ENCODE measurements at regions not wholly inside any gene's neighbourhood (a gene's known extent, or its start where the extent isn't known, plus 50 kb on each side); places are given as distances from the start of the nearest gene placed in this dataset.

- no peaks in the 10 kb centered on the region for H3K4me1 ChIP-seq (ENCODE audit: control insufficient read depth, insufficient read depth, low read length)
- POLR2A ChIA-PET: no interaction called here
- H3K9me3 ChIP-seq (ENCODE audit: control insufficient read depth, insufficient read depth, low read depth, low read length): no peaks in the 10 kb centered on the region
- DNase-seq (ENCODE audit: low read depth, low spot score): no peak
- H3K27ac ChIP-seq (ENCODE audit: low read length): no peak overlapping the region
- CTCF ChIA-PET: no interaction called here
- intact Hi-C loops (cut with micrococcal nuclease; ENCODE audit: unreplicated experiment): no loop called here
- H3K36me3 ChIP-seq (ENCODE audit: control insufficient read depth, insufficient read depth, low read length): no peaks in the 10 kb centered on the region
- TF ChIP-seq TCF7L2 (IDR thresholded peaks at IDR 0.05; ENCODE audit: low read depth, low read length): no peak
- TF ChIP-seq, protein P1, sequence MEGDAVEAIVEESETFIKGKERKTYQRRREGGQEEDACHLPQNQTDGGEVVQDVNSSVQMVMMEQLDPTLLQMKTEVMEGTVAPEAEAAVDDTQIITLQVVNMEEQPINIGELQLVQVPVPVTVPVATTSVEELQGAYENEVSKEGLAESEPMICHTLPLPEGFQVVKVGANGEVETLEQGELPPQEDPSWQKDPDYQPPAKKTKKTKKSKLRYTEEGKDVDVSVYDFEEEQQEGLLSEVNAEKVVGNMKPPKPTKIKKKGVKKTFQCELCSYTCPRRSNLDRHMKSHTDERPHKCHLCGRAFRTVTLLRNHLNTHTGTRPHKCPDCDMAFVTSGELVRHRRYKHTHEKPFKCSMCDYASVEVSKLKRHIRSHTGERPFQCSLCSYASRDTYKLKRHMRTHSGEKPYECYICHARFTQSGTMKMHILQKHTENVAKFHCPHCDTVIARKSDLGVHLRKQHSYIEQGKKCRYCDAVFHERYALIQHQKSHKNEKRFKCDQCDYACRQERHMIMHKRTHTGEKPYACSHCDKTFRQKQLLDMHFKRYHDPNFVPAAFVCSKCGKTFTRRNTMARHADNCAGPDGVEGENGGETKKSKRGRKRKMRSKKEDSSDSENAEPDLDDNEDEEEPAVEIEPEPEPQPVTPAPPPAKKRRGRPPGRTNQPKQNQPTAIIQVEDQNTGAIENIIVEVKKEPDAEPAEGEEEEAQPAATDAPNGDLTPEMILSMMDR (IDR thresholded peaks at IDR 0.05): no peak
- H3K27me3 ChIP-seq (ENCODE audit: control insufficient read depth, insufficient read depth, low read length): no peaks in the 10 kb centered on the region
- no TSS peak for BruUV-seq (replicated peaks)
- no peak overlapping the region for H3K4me3 ChIP-seq (ENCODE audit: low read depth in 2 of 2, low read length in 2 of 2)
- in situ Hi-C loops (cut with HindIII; ENCODE audit: low pct_unique_long_range_greater_than_20kb, low sequenced_read_pairs): no loop called here
- ATAC-seq: no peak
These were observed 285.8 kb upstream of the RASA1 start for GRCh38 chr5:86981898-86982297.

- TF ChIP-seq, protein P1 (IDR thresholded peaks at IDR 0.05): no peak
- TF ChIP-seq TCF7L2 (IDR thresholded peaks at IDR 0.05; ENCODE audit: low read depth, low read length) (no peak), SIN3A (IDR thresholded peaks at IDR 0.05; ENCODE audit: borderline replicate concordance, insufficient read depth, low read depth, low read length) (no peak), POLR2AphosphoS5 (IDR thresholded peaks at IDR 0.05; ENCODE audit: low read depth, low read length) (no peak)
- TF ChIP-seq, protein P2, sequence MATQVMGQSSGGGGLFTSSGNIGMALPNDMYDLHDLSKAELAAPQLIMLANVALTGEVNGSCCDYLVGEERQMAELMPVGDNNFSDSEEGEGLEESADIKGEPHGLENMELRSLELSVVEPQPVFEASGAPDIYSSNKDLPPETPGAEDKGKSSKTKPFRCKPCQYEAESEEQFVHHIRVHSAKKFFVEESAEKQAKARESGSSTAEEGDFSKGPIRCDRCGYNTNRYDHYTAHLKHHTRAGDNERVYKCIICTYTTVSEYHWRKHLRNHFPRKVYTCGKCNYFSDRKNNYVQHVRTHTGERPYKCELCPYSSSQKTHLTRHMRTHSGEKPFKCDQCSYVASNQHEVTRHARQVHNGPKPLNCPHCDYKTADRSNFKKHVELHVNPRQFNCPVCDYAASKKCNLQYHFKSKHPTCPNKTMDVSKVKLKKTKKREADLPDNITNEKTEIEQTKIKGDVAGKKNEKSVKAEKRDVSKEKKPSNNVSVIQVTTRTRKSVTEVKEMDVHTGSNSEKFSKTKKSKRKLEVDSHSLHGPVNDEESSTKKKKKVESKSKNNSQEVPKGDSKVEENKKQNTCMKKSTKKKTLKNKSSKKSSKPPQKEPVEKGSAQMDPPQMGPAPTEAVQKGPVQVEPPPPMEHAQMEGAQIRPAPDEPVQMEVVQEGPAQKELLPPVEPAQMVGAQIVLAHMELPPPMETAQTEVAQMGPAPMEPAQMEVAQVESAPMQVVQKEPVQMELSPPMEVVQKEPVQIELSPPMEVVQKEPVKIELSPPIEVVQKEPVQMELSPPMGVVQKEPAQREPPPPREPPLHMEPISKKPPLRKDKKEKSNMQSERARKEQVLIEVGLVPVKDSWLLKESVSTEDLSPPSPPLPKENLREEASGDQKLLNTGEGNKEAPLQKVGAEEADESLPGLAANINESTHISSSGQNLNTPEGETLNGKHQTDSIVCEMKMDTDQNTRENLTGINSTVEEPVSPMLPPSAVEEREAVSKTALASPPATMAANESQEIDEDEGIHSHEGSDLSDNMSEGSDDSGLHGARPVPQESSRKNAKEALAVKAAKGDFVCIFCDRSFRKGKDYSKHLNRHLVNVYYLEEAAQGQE (IDR thresholded peaks at IDR 0.05; ENCODE audit: insufficient read depth in 1 of 2, low read depth in 2 of 2, low read length in 1 of 2): no peak
- DNase-seq (ENCODE audit: low read depth, low spot score): no peak
- in situ Hi-C loops (cut with HindIII; ENCODE audit: low pct_unique_long_range_greater_than_20kb, low sequenced_read_pairs) (no loop called here), intact Hi-C loops (cut with micrococcal nuclease; ENCODE audit: unreplicated experiment) (no loop called here)
- ChIA-PET POLR2A (no interaction called here), CTCF (no interaction called here)
- Histone ChIP-seq H3K27ac (ENCODE audit: low read length) (no peak overlapping the region), H3K36me3 (ENCODE audit: control insufficient read depth, insufficient read depth, low read length) (no peaks in the 10 kb centered on the region), H3K4me3 (ENCODE audit: low read depth in 2 of 2, low read length in 2 of 2) (no peak overlapping the region), H3K4me1 (ENCODE audit: control insufficient read depth, insufficient read depth, low read length) (no peaks in the 10 kb centered on the region), H3K27me3 (ENCODE audit: control insufficient read depth, insufficient read depth, low read length) (no peaks in the 10 kb centered on the region), H3K9me3 (ENCODE audit: control insufficient read depth, insufficient read depth, low read depth, low read length) (no peaks in the 10 kb centered on the region)
- no peak for ATAC-seq
- no TSS peak for BruUV-seq (replicated peaks)
These were observed 284.5 kb upstream of the RASA1 start for GRCh38 chr5:86983208-86983607.

- DNase-seq (ENCODE audit: low read depth, low spot score) (no peak), ATAC-seq (no peak)
- no peak overlapping the region for H3K27ac ChIP-seq (ENCODE audit: low read length)
- H3K4me1 ChIP-seq (ENCODE audit: control insufficient read depth, insufficient read depth, low read length): no peaks in the 10 kb centered on the region
- BruUV-seq (replicated peaks): no TSS peak
- POLR2A ChIA-PET: no interaction called here
- intact Hi-C loops (cut with micrococcal nuclease; ENCODE audit: unreplicated experiment): no loop called here
- in situ Hi-C loops (cut with HindIII; ENCODE audit: low pct_unique_long_range_greater_than_20kb, low sequenced_read_pairs): no loop called here
- no peaks in the 10 kb centered on the region for H3K9me3 ChIP-seq (ENCODE audit: control insufficient read depth, insufficient read depth, low read depth, low read length)
- TF ChIP-seq, protein P2 (IDR thresholded peaks at IDR 0.05; ENCODE audit: insufficient read depth in 1 of 2, low read depth in 2 of 2, low read length in 1 of 2): no peak
- TF ChIP-seq SIN3A (IDR thresholded peaks at IDR 0.05; ENCODE audit: borderline replicate concordance, insufficient read depth, low read depth, low read length) (no peak), TCF7L2 (IDR thresholded peaks at IDR 0.05; ENCODE audit: low read depth, low read length) (no peak), POLR2AphosphoS5 (IDR thresholded peaks at IDR 0.05; ENCODE audit: low read depth, low read length) (no peak)
- TF ChIP-seq, protein P1 (IDR thresholded peaks at IDR 0.05): no peak; the same call in 1 of the 2 replicates
- CTCF ChIA-PET: interaction anchor here (0.7 kb wide), 1 partner anchor 407 kb away, joined by 3 read pairs; no protein-coding TSS in a partner anchor
- no peak overlapping the region for H3K4me3 ChIP-seq (ENCODE audit: low read depth in 2 of 2, low read length in 2 of 2)
- H3K36me3 ChIP-seq (ENCODE audit: control insufficient read depth, insufficient read depth, low read length): no peaks in the 10 kb centered on the region
- no peaks in the 10 kb centered on the region for H3K27me3 ChIP-seq (ENCODE audit: control insufficient read depth, insufficient read depth, low read length)
These were observed 280.8 kb upstream of the RASA1 start for GRCh38 chr5:86986837-86987236.
